OCI-LY1 (cell line): ENCODE measurements at regions not wholly inside any gene's neighbourhood (a gene's known extent, or its start where the extent isn't known, plus 50 kb on each side); places are given as distances from the start of the nearest gene placed in this dataset.

Experiments used
- H2AFZ ChIP-seq: fragments of 200-600 bp; sonication (generic), shearing (Covaris generic); 2 replicates; pipeline ENCODE4 v1.6.0; 2014; ENCODE audit warnings: antibody characterized with exemption, mild to moderate bottlenecking, low read length
- H3F3A ChIP-seq: fragments of 200-600 bp; sonication (generic), shearing (Covaris generic); 2 replicates; pipeline ENCODE4 v1.6.0; 2014; ENCODE audit warnings: mild to moderate bottlenecking, antibody characterized with exemption, low read length, moderate library complexity; ENCODE audit not compliant: insufficient read depth
- H3K27ac ChIP-seq: fragments of 200-600 bp; sonication (generic); 2 replicates; pipeline ENCODE4 v1.5.1; 2014; ENCODE audit warnings: low read length, mixed run types, mild to moderate bottlenecking, low read depth; ENCODE audit not compliant: poor library complexity, severe bottlenecking
- H3K27me3 ChIP-seq: fragments of 200-600 bp; sonication (generic); 2 replicates; pipeline ENCODE4 v1.6.0; 2014; ENCODE audit warnings: antibody characterized with exemption, mild to moderate bottlenecking, low read length, moderate library complexity; ENCODE audit not compliant: insufficient read depth
- H3K36me3 ChIP-seq: fragments of 200-600 bp; sonication (generic); 2 replicates; pipeline ENCODE4 v1.6.1; 2014; ENCODE audit warnings: mild to moderate bottlenecking, antibody characterized with exemption, low read length, moderate library complexity, mixed read lengths; ENCODE audit not compliant: insufficient read depth
- H3K4me1 ChIP-seq: fragments of 200-600 bp; sonication (generic); 2 replicates; pipeline ENCODE4 v1.5.1; 2014; ENCODE audit warnings: mild to moderate bottlenecking, low read length, moderate library complexity; ENCODE audit not compliant: insufficient read depth, severe bottlenecking
- H3K4me2 ChIP-seq: fragments of 200-600 bp; sonication (generic), shearing (Covaris generic); 2 replicates; pipeline ENCODE4 v1.6.1; 2014; ENCODE audit warnings: low read length
- H3K4me3 ChIP-seq: fragments of 200-600 bp; sonication (generic); 2 replicates; pipeline ENCODE4 v1.5.1; 2014; ENCODE audit warnings: low read length, low read depth, mild to moderate bottlenecking, mixed read lengths; ENCODE audit not compliant: poor library complexity, severe bottlenecking
- H3K79me2 ChIP-seq: fragments of 200-600 bp; shearing (Covaris generic); 2 replicates; pipeline ENCODE4 v1.6.1; 2016; ENCODE audit warnings: mixed run types, low read length, mixed read lengths; ENCODE audit not compliant: insufficient read depth
- H3K9ac ChIP-seq: fragments of 200-600 bp; sonication (generic), shearing (Covaris generic); 2 replicates; pipeline ENCODE4 v1.6.1; 2014; ENCODE audit warnings: mild to moderate bottlenecking, low read length, mixed read lengths
- H3K9me2 ChIP-seq: fragments of 200-600 bp; sonication (generic), shearing (Covaris generic); 2 replicates; pipeline ENCODE4 v1.6.1; 2014; ENCODE audit warnings: low read depth, mild to moderate bottlenecking, low read length, mixed read lengths
- H3K9me3 ChIP-seq: fragments of 200-600 bp; shearing (Covaris generic); 2 replicates; pipeline ENCODE4 v1.6.1; 2014; ENCODE audit warnings: low read length, mixed read lengths
- H4K20me1 ChIP-seq: fragments of 200-600 bp; sonication (generic), shearing (Covaris generic); 2 replicates; pipeline ENCODE4 v1.6.0; 2016; ENCODE audit warnings: mild to moderate bottlenecking, low read length; ENCODE audit not compliant: insufficient read depth
- CTCF ChIP-seq: fragments of 200-600 bp; sonication (generic), shearing (Covaris generic); IDR thresholded peaks from 2 replicates; pipeline ENCODE4 v1.5.1; 2017; ENCODE audit warnings: mild to moderate bottlenecking, antibody characterized with exemption, low read length, moderate library complexity, mixed read lengths
- EZH2 ChIP-seq: fragments of 200-600 bp; sonication (generic), shearing (Covaris generic); IDR thresholded peaks from 2 replicates; pipeline ENCODE4 v1.8.0; 2017; ENCODE audit warnings: borderline replicate concordance, mixed run types, mild to moderate bottlenecking, antibody characterized with exemption, low read length, moderate library complexity, mixed read lengths

GRCh38 chr3:41041899-41042298 is 157.4 kb upstream of the CTNNB1 start:
- Histone ChIP-seq H3K4me2 (no peak overlapping the region), H3K4me3 (no peak overlapping the region), H3K79me2 (no peaks in the 10 kb centered on the region), H3K36me3 (no peaks in the 10 kb centered on the region), H3F3A (no peaks in the 10 kb centered on the region), H3K9me2 (no peaks in the 10 kb centered on the region), H3K27ac (no peak overlapping the region), H3K9me3 (no peaks in the 10 kb centered on the region), H3K9ac (no peak overlapping the region), H4K20me1 (no peaks in the 10 kb centered on the region), H3K27me3 (no peaks in the 10 kb centered on the region), H3K4me1 (no peaks in the 10 kb centered on the region), H2AFZ (no peak overlapping the region)
- TF ChIP-seq EZH2 (no peak), CTCF (no peak)

DNA sequence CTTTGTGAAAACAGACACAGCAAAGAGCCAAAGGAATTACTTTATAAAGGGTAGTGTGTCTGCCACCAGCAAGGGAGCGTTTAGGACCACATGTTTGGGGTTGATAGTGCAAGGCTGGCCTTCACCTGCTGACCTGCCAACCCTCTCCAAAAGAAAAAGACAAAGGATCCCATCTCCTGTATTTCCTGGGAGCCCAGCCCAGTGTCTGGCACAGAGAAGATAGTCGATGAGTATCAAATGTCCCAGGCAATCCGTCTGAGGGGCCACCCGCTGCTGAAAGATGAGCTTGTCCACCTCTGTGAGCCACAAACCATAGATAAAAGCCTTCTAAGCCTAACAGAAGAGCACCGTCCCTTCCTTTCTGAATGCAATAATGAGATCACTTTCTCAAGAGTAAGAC is 154.8 kb upstream of the CTNNB1 start:
- Histone ChIP-seq H3K9me2 (no peaks in the 10 kb centered on the region), H3F3A (no peaks in the 10 kb centered on the region), H3K27ac (no peak overlapping the region), H3K4me1 (no peaks in the 10 kb centered on the region), H3K9me3 (no peaks in the 10 kb centered on the region), H3K9ac (no peak overlapping the region), H4K20me1 (no peaks in the 10 kb centered on the region), H3K27me3 (no peaks in the 10 kb centered on the region), H3K4me3 (no peak overlapping the region), H3K79me2 (no peaks in the 10 kb centered on the region), H3K36me3 (no peaks in the 10 kb centered on the region), H3K4me2 (no peak overlapping the region), H2AFZ (no peak overlapping the region)
- TF ChIP-seq EZH2, result no peak
- TF ChIP-seq CTCF, result no peak

DNA sequence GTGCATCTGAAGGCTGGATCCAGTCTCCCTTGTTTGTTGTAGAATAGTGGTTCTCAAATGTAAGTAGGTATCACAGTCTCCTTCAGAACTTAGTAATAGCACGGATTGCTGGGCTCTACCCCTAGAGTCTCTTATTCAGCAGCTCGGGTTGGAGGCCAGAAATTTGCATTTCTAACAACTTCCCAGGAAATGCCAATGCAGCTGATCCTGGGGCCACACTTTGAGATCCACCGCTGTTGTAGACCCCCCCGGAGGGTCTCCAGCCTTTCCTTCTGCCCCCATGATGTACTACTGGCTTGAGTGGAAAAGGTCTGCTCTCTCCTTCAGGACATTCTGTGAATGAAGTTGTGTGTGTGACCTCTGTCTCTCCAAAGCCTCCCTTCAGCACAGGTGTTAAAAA is 153.8 kb upstream of the CTNNB1 start:
- no peaks in the 10 kb centered on the region for H3K4me1 ChIP-seq
- no peak for TF ChIP-seq CTCF
- TF ChIP-seq EZH2, result no peak
- no peak overlapping the region for H3K9ac ChIP-seq
- no peak overlapping the region for H2AFZ ChIP-seq
- H3F3A ChIP-seq, result no peaks in the 10 kb centered on the region
- no peak overlapping the region for H3K4me2 ChIP-seq
- H3K4me3 ChIP-seq, result no peak overlapping the region
- H3K9me3 ChIP-seq, result no peaks in the 10 kb centered on the region
- H3K27me3 ChIP-seq, result no peaks in the 10 kb centered on the region
- H4K20me1 ChIP-seq, result no peaks in the 10 kb centered on the region
- no peak overlapping the region for H3K27ac ChIP-seq
- no peaks in the 10 kb centered on the region for H3K79me2 ChIP-seq
- no peaks in the 10 kb centered on the region for H3K9me2 ChIP-seq
- no peaks in the 10 kb centered on the region for H3K36me3 ChIP-seq
